Sciatic nerve (tissue), 2 donors: ENCODE measurements at regions not wholly inside any gene's neighbourhood (a gene's known extent, or its start where the extent isn't known, plus 50 kb on each side); places are given as distances from the start of the nearest gene placed in this dataset.
"Not testable (repeated sequence)": the region's sequence is repeated elsewhere in the genome, so short reads cannot be mapped to it uniquely, and the experiment has no call there.

Source experiments
- ATAC-seq: fragments of 200-7000 bp; cut with Tn5 transposase; one replicate; pipeline ENCODE4 v1.9.1; 2020; ENCODE audit warnings: mild to moderate bottlenecking, moderate library complexity
- DNase-seq: peaks from one replicate; pipeline ENCODE4 v3.0.0-alpha.2; 2020; ENCODE audit warnings: low spot score
- intact Hi-C: fragments of 100-400 bp; cut with DNase I; formaldehyde crosslinking; loops from one replicate; pipeline ENCODE4 v1.14.2; 2022
- donor health status: DM: no; HTN: no; CAD: no.
- donor health status: DM: no; HTN: no; CAD: no.

- DNase-seq: no peak
- no peak for ATAC-seq
- intact Hi-C loops: no loop called here
Measured at GRCh38 chr10:11691319-11691755, 50.8 kb upstream of the ECHDC3 start.

GRCh38 chr10:11689945-11690736 lies 52.0 kb upstream of the ECHDC3 start:
- DNase-seq: no peak
- no peak for ATAC-seq
- intact Hi-C loops: no loop called here

GRCh38 chr10:11688448-11688795 lies 53.8 kb upstream of the ECHDC3 start:
- intact Hi-C loops, ATAC-seq, DNase-seq: not testable (repeated sequence)

- intact Hi-C loops: no loop called here
Measured at GRCh38 chr10:11687779-11688447, 54.3 kb upstream of the ECHDC3 start.

GRCh38 chr10:11687357-11687771 lies 54.8 kb upstream of the ECHDC3 start:
- no peak for DNase-seq
- intact Hi-C loops: no loop called here
- no peak for ATAC-seq

More at GRCh38 chr10:11687779-11688447, 54.3 kb upstream of the ECHDC3 start:
- ATAC-seq: no peak
- DNase-seq: no peak

GRCh38 chr10:11685787-11686218 lies 56.4 kb upstream of the ECHDC3 start:
- no peak for ATAC-seq
- intact Hi-C loops: no loop called here
- peak; percentile 69 for DNase-seq

GRCh38 chr10:11684717-11685645 lies 57.2 kb upstream of the ECHDC3 start:
- DNase-seq (peak; percentile 79), ATAC-seq (peak; percentile 73)
- intact Hi-C loops: no loop called here

- ATAC-seq, DNase-seq, intact Hi-C loops: not testable (repeated sequence)
Measured at GRCh38 chr10:11684341-11684716, 57.9 kb upstream of the ECHDC3 start.

- DNase-seq (no peak), ATAC-seq (no peak)
- intact Hi-C loops: no loop called here
Measured at GRCh38 chr10:11683529-11684320, 58.5 kb upstream of the ECHDC3 start.

GRCh38 chr10:11682851-11683250 lies 59.3 kb upstream of the ECHDC3 start:
- intact Hi-C loops: no loop called here
- ATAC-seq: no peak
- DNase-seq: no peak

- intact Hi-C loops: no loop called here
- no peak for ATAC-seq
- DNase-seq: no peak
Measured at GRCh38 chr10:11682267-11682683, 59.9 kb upstream of the ECHDC3 start.

- intact Hi-C loops: no loop called here
- ATAC-seq (no peak), DNase-seq (no peak)
Measured at GRCh38 chr10:11680496-11680895, 61.7 kb upstream of the ECHDC3 start.

- DNase-seq (no peak), ATAC-seq (no peak)
- intact Hi-C loops: loop anchor here (5.0 kb wide), 1 partner anchor 478 kb away; no protein-coding TSS in a partner anchor
Measured at GRCh38 chr10:11679946-11680345, 62.2 kb upstream of the ECHDC3 start.

- intact Hi-C loops: loop anchor here (5.0 kb wide), 1 partner anchor 476 kb away; no protein-coding TSS in a partner anchor
- no peak for ATAC-seq
- no peak for DNase-seq
Measured at GRCh38 chr10:11678074-11678793, 63.9 kb upstream of the ECHDC3 start.

- no peak for DNase-seq
- intact Hi-C loops: loop anchor here (5.0 kb wide), 1 partner anchor 475 kb away; no protein-coding TSS in a partner anchor
- no peak for ATAC-seq
Measured at GRCh38 chr10:11677480-11677879, 64.7 kb upstream of the ECHDC3 start.

GRCh38 chr10:11673346-11674280 lies 62.2 kb upstream of the USP6NL start:
- DNase-seq (no peak), ATAC-seq (peak; percentile 73)
- intact Hi-C loops: loop anchor here (5.0 kb wide), 1 partner anchor 1534 kb away; no protein-coding TSS in a partner anchor

- DNase-seq (no peak), ATAC-seq (no peak)
- intact Hi-C loops: loop anchor here (5.0 kb wide), 1 partner anchor 1534 kb away; no protein-coding TSS in a partner anchor
Measured at GRCh38 chr10:11672836-11673235, 61.4 kb upstream of the USP6NL start.
